NCI-H2196 (cell line): ENCODE measurements at regions not wholly inside any gene's neighbourhood (a gene's known extent, or its start where the extent isn't known, plus 50 kb on each side); places are given as distances from the start of the nearest gene placed in this dataset.
"Not testable (repeated sequence)": the region's sequence is repeated elsewhere in the genome, so short reads cannot be mapped to it uniquely, and the experiment has no call there.

ENCODE experiments used
- DNase-seq: peaks from one replicate; lab custom pipeline; 2025; ENCODE audit not compliant: unreplicated experiment; lab: John Stamatoyannopoulos, UW

DNA sequence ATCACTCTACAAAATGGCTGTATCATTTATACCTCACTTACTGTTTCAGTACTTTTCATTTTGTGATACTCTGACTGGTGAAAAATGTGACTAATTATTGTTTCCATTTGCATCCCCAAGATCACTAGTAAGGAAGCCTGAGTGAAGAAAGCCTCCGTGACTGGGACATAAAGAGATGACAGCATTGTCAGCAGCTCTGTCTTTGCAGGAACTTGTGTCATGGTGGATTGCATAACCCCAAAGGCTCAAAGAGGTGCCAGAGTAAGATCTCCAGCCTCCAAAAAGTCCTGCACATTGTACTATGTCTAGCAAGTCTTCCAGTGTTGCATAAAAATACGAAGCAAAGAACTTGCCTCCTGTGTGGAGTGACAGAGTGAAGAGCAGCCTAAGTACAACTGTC, 187.5 kb upstream of the CRIM1 start:
- DNase-seq: no peak

DNA sequence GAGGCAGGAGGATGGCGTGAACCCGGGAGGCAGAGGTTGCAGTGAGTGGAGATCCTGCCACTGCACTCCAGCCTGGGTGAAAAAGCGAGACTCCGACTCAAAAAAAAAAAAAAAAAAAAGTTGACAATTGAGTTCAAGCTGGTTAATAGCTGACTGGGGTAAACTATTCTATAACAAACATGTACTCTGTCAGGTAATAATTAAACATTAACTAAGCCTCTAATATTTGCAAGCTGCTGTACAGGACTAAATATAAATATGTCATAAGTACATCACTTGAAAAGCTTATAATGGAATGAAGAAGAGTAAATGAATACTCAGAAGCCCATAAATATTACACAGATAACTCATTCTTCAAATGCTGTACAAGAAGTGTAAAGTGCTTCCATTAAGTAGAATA, 190.4 kb upstream of the CRIM1 start:
- DNase-seq: no peak

DNA sequence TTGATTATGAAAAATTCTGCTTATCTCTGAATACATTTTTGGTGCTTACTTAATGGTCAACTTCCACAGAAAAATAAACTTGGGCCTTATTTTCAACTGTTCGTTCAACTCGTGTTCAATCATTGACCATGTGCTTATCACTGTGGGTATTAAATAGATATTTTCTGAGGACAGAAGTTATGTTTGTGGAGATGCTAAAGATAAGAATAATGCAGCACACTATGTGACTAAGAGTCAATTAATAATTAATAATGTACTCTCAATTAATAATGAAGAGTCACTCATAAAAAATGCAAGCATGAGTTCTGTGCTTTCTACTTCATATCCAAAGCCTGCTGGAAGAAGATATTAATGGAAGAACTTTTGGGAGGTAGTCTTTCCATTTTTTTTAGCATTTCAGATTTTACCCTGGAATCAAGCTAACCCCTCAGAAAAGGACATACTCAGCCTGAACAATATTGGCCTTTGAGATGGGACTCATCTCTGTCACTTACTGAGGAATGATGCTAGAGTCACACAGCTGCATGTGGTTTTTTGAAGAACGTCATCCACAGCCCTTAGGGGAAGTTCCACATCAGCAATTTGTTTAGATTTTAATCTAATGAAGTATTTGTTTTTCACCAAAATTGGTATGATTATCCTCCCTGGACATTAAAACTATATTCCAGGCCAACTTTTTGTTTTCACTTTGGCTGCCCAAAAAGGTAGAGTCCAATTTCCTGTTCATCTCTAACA, 191.9 kb upstream of the CRIM1 start:
- no peak for DNase-seq

DNA sequence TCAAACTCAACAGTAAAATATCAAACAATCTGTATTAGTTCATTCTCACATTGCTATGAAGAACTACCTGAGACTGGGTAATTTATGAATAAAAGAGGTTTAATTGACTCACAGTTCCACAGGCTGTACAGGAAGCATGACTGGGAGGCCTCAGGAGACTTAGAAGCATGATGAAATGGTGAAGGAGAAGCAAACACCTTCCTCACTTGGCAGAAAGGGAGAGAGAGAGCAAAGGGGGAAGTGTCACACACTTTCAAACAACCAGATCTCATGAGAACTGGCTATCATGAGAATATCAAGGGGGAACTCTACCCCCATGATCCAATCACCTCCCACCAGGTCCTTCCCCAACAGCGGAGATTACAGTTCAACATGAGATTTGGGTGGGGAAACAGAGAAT, 198.5 kb upstream of the CRIM1 start:
- DNase-seq: not testable (repeated sequence)

DNA sequence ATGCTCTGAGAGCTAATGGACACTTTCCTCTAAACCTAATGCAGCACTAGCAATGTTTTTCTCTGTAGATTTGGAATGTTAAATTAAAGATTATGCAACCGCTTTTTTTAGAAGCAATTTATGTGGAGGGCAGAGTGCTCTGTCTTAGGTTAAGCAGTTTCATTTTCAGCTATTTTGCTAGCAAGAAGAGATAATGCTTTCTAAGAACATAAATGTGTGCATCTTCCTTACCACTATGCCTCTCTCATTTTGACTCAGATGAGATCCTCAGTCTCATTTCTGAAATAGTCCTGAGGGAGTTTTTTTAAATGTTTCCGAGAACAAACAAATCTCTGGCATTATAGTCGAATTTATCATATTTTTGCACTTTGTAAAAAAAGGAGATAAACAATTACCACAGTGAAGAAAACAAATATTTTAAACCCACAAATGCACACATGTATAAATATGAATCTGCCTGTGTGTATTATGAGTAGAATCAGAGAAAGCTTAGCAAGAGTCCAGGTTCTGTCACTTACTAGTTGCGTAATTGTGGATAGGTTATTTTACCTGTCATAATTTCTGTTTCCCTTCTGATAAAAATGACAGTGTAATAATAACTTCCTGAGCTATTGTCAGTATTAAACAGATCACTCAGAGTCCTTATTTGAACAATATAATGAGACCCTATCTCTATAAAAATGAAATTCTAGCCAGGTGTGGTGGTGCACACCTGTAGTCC, 207.7 kb upstream of the CRIM1 start:
- no peak for DNase-seq

DNA sequence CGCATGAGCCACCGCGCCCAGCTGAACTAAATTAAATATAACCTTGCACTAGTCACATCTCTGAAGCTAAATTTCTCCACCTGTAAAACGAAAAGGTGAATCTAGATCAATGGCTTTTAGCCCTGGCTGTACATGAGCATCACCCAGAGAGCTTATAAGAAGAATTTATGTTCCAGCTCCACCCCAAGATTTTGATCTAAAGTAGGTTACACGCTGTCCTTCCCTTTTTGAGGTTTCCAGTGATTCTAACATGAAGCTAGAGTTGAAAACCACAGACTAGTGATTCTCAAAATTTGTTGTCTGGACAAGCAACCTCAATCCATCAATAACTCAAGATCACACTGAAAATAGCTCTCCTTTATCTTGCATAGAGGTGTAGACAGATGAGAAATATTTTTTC, 208.8 kb upstream of the CRIM1 start:
- DNase-seq: no peak

DNA sequence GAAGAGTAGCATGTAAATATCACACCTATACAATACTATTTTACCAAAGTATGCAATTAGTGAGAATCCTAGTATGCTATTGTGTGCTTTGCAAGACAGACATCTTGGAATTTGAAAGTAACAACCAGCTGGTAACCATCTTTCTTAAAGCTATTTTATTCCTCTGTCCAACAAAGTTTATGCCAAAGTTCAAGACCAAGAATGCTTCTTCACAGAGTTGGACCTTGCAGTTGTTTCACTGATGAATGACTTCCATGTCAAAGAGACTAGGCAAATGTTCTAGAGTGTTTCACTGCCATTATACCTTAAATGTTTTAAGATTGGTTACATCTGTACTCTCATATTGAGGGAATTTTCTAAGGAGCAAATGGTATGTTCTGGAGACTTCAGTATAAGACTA, 215.2 kb upstream of the CRIM1 start:
- DNase-seq: no peak

DNA sequence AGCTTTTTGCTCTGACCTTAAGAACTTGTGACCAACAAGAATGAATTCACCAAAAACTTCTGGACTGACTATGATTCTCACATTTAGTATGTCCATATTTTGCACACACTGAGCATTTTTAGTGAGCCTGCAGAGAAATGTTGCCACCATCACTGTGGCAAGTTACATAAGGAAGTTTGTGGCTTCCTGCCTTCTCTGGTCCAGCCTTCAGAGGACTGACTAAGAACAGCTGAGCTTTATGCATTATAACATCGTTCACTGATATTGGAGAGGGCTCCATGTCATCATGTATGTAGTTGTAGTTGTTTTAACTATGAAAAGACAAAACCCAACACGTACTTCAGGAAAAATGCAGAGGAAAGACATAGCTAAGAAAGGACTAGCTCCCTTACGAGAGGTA, 218.0 kb upstream of the CRIM1 start:
- no peak for DNase-seq

DNA sequence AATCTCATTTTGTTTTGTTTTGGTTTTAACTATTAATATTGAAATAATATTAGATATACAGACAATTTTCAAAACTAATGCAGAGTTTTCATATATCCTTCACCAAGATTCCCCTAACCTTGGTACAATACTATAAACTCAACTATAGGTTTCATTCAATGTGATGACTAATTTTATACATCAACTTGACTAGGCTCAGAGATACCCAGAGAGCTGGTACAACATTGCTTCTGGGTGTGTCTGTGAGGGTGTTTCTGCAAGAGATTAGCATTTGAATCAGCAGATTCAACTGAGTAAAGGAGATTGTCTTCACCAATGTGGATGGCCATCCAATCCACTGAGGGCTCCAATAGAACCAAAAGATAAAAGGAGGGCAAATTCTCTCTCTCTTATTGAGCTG, 221.3 kb upstream of the CRIM1 start:
- DNase-seq: no peak

DNA sequence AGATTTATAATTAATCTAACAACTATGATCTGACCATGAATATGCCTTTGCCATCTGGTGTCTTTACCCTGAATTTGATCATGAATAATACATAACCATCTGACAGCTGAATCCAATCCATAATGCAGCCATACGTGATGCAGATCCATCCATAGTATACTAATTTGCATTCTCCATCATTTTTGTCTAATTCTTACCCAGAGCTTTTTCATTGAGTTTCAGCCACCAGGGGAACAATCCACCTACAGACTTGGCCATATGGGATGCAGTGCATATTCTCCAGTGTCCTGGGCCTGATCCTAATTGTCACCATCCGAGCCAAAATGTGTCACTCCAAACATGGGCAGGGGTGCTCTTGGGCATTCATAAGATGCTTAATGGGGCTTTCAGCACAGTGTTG, 227.2 kb upstream of the CRIM1 start:
- no peak for DNase-seq

DNA sequence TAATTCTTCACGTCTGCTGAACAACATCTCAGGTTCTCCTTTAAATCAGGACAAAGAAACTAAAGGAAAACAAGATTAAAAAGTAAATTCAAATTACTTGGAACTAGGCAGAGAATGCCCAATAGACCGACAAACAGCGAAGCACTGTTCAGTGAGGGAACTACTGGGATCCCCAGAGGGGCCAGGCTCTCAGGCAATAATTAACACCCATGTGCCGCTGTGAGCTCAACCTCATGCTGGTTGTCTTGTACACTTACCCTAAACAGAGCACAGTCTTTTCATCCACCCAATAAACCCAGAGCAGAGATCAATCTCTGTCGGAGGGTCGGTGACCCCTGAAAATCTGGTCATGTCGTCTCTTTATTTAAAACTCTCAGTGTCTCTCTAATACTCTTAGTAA, 229.9 kb upstream of the CRIM1 start:
- no peak for DNase-seq

DNA sequence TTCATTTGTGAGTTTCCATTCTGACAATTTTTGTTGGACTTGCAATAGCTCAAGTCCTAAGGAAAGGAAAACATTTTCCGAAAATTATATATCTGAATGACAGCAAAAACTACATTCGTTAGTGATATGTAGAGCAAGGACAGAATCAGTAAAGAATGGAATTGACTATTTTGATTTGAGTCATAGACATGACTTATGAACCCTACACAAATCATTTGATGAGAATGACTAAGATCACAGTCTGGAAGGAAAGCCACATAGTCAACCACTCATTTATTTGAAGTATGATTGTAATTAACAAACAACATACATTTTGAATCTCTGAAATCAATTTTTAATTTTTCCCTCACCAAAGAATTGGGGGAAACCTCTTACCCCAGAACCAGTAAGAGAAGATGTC, 231.6 kb upstream of the CRIM1 start:
- DNase-seq: no peak

DNA sequence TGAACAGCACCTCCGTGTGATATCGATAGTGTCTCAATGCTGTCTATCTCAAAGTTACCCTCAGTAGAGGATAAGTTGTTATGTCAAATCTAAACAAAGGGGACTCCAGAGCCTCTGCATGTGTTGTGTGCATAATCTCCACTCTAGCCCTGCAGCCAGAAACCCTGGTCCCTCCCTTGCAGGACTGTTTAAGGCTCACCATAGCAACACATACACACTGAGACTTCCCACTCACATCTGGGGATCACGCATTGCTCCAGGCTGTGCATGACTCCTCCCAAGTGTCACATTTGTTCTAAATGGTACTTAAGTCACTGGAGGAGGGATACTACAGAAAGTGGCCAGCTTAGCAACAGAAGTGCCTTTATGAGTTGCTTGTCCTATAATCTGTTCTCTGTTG, 258.6 kb upstream of the CRIM1 start:
- DNase-seq: no peak

DNA sequence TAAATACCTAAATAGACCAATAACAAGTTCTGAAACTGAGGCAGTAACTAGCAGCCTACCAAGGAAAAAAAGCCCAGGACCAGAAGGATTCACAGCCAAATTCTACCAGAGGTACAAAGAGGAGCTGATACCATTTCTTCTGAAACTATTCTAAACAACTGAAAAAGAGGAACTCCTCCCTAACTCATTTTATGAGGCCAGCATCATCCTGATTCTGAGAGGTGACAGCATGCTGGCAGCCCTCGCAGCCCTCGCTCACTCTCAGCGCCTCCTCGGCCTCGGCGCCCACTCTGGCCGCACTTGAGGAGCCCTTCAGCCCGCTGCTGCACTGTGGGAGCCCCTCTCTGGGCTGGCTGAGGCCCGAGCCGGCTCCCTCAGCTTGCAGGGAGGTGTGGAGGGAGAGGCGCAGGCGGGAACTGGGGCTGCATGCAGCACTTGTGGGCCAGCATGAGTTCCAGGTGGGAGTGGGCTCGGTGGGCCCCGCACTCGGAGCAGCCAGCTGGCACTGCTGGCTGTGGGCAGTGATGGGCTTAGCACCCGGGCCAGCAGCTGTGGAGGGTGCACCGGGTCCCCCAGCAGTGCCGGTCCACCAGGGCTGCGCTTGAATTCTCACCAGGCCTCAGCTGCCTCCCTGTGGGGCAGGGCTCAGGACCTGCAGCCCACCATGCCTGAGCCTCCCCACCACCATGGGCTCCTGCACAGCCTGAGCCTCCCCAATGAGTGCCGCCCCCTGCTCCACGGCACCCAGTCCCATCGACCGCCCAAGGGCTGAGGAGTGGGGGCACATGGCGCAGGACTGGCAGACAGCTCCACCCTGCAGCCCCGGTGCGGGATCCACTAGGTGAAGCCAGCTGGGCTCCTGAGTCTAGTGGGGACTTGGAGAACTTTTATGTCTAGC, 263.5 kb upstream of the CRIM1 start:
- not testable (repeated sequence) for DNase-seq

DNA sequence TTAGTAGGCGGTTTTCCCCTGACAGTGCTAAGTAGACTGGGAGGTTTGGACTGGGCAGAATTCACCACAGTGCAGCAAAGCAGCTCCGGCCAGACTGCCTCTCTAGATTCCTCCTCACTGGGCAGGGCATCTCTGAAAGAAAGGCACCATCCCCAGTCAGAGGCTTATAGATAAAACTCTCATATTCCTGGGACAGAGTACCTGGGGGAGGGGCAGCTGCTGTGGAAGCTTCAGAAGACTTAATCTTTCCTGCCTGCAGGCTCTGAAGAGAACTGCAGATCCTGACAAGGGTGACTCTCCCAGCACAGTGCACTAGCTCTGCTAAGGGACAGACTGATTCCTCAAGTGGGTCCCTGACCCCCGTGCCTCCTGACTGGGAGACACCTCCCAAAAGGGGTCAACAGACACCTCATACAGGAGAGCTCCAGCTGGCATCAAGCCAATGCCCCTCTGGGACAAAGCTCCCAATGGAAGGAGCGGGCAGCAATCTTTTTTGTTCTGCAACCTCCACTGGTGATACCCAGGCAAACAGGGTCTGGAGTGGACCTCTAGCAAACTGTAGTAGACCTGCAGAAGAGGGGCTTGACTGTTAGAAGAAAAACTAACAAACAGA, 266.8 kb upstream of the CRIM1 start:
- DNase-seq: no peak

DNA sequence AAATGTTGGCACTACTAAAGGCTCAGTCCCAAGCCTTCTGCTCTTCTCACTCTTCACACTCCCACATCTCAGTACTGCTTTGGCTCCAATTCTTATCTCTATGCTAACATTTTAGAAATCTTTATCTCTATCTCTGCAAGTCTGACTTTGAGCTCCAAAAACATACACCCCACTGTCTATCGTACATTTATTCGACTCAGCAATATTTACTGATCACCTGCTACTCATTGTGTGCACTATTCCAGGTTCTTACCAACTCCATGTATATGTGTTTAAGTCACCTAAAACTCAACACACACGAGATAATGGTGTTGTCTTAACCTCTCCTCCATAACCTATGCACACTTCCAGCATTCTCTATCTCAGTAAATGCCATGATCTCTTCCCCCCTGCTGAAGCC, 268.2 kb upstream of the CRIM1 start:
- no peak for DNase-seq

DNA sequence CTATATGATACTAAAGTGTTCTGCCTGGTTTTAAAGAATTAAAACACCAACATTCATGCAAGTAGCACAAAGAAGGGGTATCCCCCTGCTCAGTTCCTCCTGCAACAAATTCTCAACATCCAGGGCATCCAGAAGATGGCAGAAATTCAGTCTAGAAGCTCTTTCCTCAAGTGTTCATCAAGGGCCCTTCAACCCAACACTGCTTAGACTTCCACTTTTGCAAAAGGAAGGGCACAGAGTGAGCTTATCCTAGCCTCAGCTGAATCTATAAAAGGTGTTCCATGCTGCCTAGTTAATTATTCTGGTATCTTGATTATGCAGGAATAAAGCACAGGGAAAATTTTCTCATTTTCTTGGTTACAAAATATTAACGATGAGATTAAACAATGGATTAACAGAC, 275.8 kb upstream of the CRIM1 start:
- no peak for DNase-seq

DNA sequence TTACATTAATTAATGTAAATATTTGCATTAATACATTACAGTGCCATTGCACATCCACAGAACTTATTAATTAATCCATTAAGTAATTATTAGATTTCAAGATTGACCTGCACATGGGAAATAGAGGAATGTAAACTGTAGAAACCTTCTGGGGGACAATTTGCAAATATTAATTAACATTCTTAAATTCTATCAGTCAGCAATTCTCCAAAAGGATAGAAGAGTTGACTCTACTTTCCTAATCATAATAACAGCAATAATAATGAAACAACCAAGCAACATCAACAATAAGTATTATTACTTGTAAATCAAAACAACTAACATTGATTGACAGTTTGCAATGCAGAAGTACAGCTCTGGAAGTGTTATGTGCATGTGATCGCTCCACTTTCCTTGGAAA, 281.6 kb upstream of the CRIM1 start:
- no peak for DNase-seq

DNA sequence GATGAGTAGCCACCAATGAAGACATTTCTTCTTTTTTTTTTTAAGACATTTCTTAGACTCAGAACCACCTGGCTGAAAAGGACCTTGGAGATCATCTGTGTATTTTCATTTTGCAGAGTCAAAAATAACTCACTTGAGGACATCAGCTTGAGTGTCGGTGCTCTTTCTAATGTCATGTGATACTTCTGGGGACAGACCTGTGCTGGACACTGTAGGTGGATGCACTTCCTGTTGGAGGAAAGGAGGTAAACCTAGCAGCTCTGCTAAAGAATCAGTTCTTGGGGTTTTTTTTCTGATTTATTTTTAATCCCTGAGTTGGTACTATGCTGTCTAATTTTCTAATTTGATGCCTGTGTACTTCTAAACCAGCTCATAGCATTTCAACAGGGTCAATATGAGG, 283.9 kb upstream of the CRIM1 start:
- DNase-seq: no peak

DNA sequence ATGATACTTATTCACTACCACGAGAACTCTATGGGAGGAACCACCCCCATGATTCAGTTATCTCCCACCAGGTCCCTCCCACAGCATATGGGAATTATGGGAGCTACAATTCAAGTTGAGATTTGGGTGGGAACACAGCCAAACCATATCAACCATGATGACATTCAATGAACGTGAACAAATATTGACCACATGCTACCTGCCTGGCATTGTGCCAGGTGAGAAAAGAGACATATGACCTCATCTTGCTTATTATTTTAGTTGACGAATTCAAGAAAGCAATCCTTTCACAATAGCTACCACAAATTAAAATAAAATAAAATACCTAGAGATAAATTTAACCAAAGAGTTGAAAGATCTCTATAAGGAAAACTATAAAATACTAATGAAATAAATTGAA, 286.5 kb upstream of the CRIM1 start:
- no peak for DNase-seq

DNA sequence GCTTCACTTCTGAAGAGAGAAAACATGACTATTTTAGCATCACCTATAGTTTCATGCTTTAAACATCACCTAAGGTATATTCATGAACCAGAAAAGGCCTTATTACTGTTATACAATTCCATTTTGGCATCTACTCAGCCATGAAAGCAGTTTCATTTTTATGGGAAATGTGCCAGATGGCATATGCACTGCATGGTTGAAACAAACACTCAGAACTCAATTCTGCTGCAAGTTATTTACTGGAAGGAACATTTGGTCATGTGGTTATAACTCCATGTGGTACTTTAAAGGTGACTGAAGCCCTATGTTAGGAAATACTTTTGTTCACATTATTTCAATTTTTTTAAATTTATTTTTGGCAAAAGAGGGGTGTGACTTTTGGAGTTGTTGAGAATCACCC, 287.5 kb upstream of the CRIM1 start:
- no peak for DNase-seq

DNA sequence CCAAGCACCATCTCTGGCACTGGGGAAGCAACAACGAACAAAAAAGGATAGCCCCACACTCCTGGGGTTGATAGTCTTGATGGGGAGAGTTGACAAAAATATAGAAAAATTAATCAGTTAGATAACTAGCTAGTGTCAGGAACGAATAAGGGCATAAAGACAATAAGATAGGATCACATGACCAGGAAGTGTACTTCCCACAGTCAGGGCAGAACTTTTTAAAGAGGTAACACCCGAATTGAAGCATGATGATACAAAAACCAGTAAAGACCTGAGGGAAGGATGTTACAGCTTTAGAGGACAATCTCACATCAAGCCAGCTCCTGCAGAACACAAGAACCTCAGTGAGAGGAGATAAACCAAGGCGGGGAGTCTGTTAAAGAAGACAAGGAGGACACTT, 295.4 kb upstream of the CRIM1 start:
- no peak for DNase-seq
